GM12878 (cell line): ENCODE measurements at regions not wholly inside any gene's neighbourhood (a gene's known extent, or its start where the extent isn't known, plus 50 kb on each side); places are given as distances from the start of the nearest gene placed in this dataset.

Source experiments
- ATAC-seq: fragments of 200-7000 bp; cut with Tn5 transposase; 3 replicates; pipeline ENCODE4 v1.9.1; 2020; ENCODE audit warnings: mild to moderate bottlenecking, moderate library complexity
- BruUV-seq: library from RNA; stranded (reverse); fragments of 400-500 nt; replicated peaks from 2 replicates; lab custom pipeline; 2021; lab: Mats Ljungman, UMichigan
- CTCF ChIA-PET: fragments of 300-600 bp; sonication (Branson Sonifier 250); formaldehyde crosslinking; extraction: SDS; loops from one replicate; lab custom pipeline; 2021; ENCODE audit warnings: inconsistent platforms; lab: Yijun Ruan, JAX
- POLR2A ChIA-PET: fragments of 350-600 bp; formaldehyde crosslinking; extraction: SDS; loops from one replicate; lab custom pipeline; 2021; ENCODE audit warnings: inconsistent platforms; lab: Charles Lee
- RAD21 ChIA-PET: fragments of 300-600 bp; sonication (Branson Sonifier 250); formaldehyde crosslinking; loops from one replicate; lab custom pipeline; 2023; ENCODE audit warnings: antibody characterized with exemption; ENCODE audit not compliant: unreplicated experiment; lab: Charles Lee
- SMC1A ChIA-PET: fragments of 300-600 bp; sonication (Branson Sonifier 250); formaldehyde crosslinking; loops from one replicate; lab custom pipeline; 2023; ENCODE audit not compliant: unreplicated experiment, uncharacterized antibody; lab: Charles Lee
- DNase-seq: peaks from one replicate; pipeline ENCODE4 v3.0.0-alpha.2; 2011; ENCODE audit warnings: low read depth, low spot score
- FAIRE-seq: peaks from 3 replicates; lab custom pipeline; 2011; peaks lifted over from hg19 to GRCh38; lab: Jason Lieb, UNC
- H2AFZ ChIP-seq: 2 replicates; pipeline ENCODE4 v1.6.0; 2011; ENCODE audit warnings: low read depth, low read length, control low read depth; ENCODE audit not compliant: control insufficient read depth
- H3K27ac ChIP-seq: 2 replicates; pipeline ENCODE4 v1.5.1; 2011; ENCODE audit warnings: control low read depth; ENCODE audit not compliant: control insufficient read depth, insufficient read depth
- H3K27me3 ChIP-seq, 2 experiments: replicated peaks in 1 of 2; 2 replicates each; pipeline versions ENCODE4 v1.6.0 to v1.6.1; 2011; ENCODE audit warnings: low read length in 1 of 2; ENCODE audit not compliant: control insufficient read depth in 2 of 2, insufficient read depth in 2 of 2
- H3K36me3 ChIP-seq, 2 experiments: 2 replicates each; pipeline ENCODE4 v1.5.1; 2011; ENCODE audit warnings: low read length in 1 of 2; ENCODE audit not compliant: control insufficient read depth in 2 of 2, insufficient read depth in 2 of 2
- H3K4me1 ChIP-seq: 2 replicates; pipeline ENCODE4 v1.6.1; 2011; ENCODE audit warnings: mild to moderate bottlenecking, low read length, moderate library complexity, mixed read lengths; ENCODE audit not compliant: control insufficient read depth, insufficient read depth
- H3K4me2 ChIP-seq: 2 replicates; pipeline ENCODE4 v1.6.0; 2011; ENCODE audit warnings: control low read depth; ENCODE audit not compliant: control insufficient read depth, insufficient read depth
- H3K4me3 ChIP-seq: fragments of 200-600 bp; sonication (generic); 2 replicates; pipeline ENCODE4 v1.5.1; 2016
- H3K79me2 ChIP-seq: 2 replicates; pipeline ENCODE4 v1.6.0; 2011; ENCODE audit warnings: low read length; ENCODE audit not compliant: control insufficient read depth, insufficient read depth
- H3K9ac ChIP-seq: 2 replicates; pipeline ENCODE4 v1.8.0; 2011; ENCODE audit warnings: low read length, control low read depth, mixed read lengths; ENCODE audit not compliant: control insufficient read depth, insufficient read depth
- H3K9me3 ChIP-seq: replicated peaks from 3 replicates; pipeline ENCODE4 v1.5.1; 2011; ENCODE audit warnings: mild to moderate bottlenecking, low read length; ENCODE audit not compliant: control insufficient read depth, insufficient read depth
- H4K20me1 ChIP-seq: 2 replicates; pipeline ENCODE4 v1.6.0; 2011; ENCODE audit not compliant: control insufficient read depth, insufficient read depth
- CHD1 ChIP-seq: IDR thresholded peaks from 2 replicates; pipeline ENCODE4 v1.6.1; 2012; ENCODE audit warnings: low read depth, low read length, improper control_type of control experiment
- NFYB ChIP-seq: IDR thresholded peaks from 2 replicates; pipeline ENCODE4 v1.6.1; 2011; ENCODE audit warnings: low read depth, mild to moderate bottlenecking, low read length, improper control_type of control experiment, moderate library complexity; ENCODE audit not compliant: insufficient read depth
- NR2C1 ChIP-seq: fragments of 450-650 bp; IDR thresholded peaks from 2 replicates; pipeline ENCODE4 v1.6.1; 2017; ENCODE audit warnings: antibody characterized with exemption, mild to moderate bottlenecking, moderate library complexity
- RB1 ChIP-seq: fragments of 450-650 bp; formaldehyde crosslinking; IDR thresholded peaks from 2 replicates; pipeline ENCODE4 v1.6.1; 2017; ENCODE audit warnings: mild to moderate bottlenecking, borderline replicate concordance
- RBBP5 ChIP-seq: fragments of 200-600 bp; sonication (generic); conservative IDR thresholded peaks from 2 replicates; pipeline ENCODE4 v1.6.1; 2016
- SMC3 ChIP-seq: IDR thresholded peaks from 2 replicates; pipeline ENCODE4 v1.6.1; 2011; ENCODE audit warnings: low read length, improper control_type of control experiment, borderline replicate concordance
- SRF ChIP-seq, 2 experiments: IDR thresholded peaks; 2 replicates each; pipeline ENCODE4 v1.6.1; 2011; ENCODE audit warnings: low read depth in 2 of 2, low read length in 2 of 2, mild to moderate bottlenecking in 1 of 2, moderate library complexity in 1 of 2
- STAT3 ChIP-seq: IDR thresholded peaks from 2 replicates; pipeline ENCODE4 v1.6.1; 2011; ENCODE audit warnings: low read depth, low read length, improper control_type of control experiment
- ZNF274 ChIP-seq: IDR thresholded peaks from one replicate; pipeline ENCODE4 v1.8.0; 2011; ENCODE audit not compliant: insufficient read length, insufficient read depth
- WGBS: methylation state at CpG from one replicate; pipeline ENCODE4 v1.1.6; 2016; ENCODE audit warnings: low lambda C conversion rate; ENCODE audit not compliant: insufficient replicate concordance, insufficient coverage; ENCODE audit errors: missing lambda C conversion rate; 5-methylcytosine and 5-hydroxymethylcytosine counted together
- in situ Hi-C: fragments of 300-500 bp; cut with MboI; formaldehyde crosslinking; loops from 9 replicates; pipeline ENCODE4 v1.14.3; 2018; ENCODE audit warnings: mixed read lengths
- intact Hi-C: fragments of 100-400 bp; cut with micrococcal nuclease; formaldehyde crosslinking; loops from one replicate; pipeline ENCODE4 v1.14.2; 2022; ENCODE audit not compliant: unreplicated experiment
- TF ChIP-seq, protein P1 (sequence below): IDR thresholded peaks from 2 replicates; pipeline ENCODE4 v1.6.1; 2011; ENCODE audit warnings: mild to moderate bottlenecking, low read depth, low read length, moderate library complexity; ENCODE audit not compliant: insufficient replicate concordance
- TF ChIP-seq, protein P2 (sequence below): IDR thresholded peaks from 2 replicates; pipeline ENCODE4 v1.6.1; 2011; ENCODE audit warnings: borderline replicate concordance, low read depth, mild to moderate bottlenecking, moderate library complexity, low read length; ENCODE audit not compliant: insufficient read depth, poor library complexity, severe bottlenecking
- TF ChIP-seq, protein P3 (sequence below): fragments of 450-650 bp; IDR thresholded peaks from 2 replicates; pipeline ENCODE4 v1.6.1; 2014; ENCODE audit warnings: mild to moderate bottlenecking
- TF ChIP-seq, protein P4 (sequence below): IDR thresholded peaks from 2 replicates; pipeline ENCODE4 v1.6.1; 2012; ENCODE audit warnings: low read depth, low read length, improper control_type of control experiment
- TF ChIP-seq, protein P5 (sequence below), 3 experiments: IDR thresholded peaks in 2 of 3; conservative IDR thresholded peaks in 1 of 3; 2 replicates each; pipeline ENCODE4 v1.5.1; 2011; ENCODE audit warnings: low read depth in 3 of 3, low read length in 3 of 3, mild to moderate bottlenecking in 3 of 3, control low read depth in 2 of 3, moderate library complexity in 2 of 3, inconsistent platforms in 1 of 3, mixed read lengths in 1 of 3; ENCODE audit not compliant: control insufficient read depth in 2 of 3, insufficient read depth in 1 of 3; ENCODE audit errors: extremely low read depth in 1 of 3

DNA sequence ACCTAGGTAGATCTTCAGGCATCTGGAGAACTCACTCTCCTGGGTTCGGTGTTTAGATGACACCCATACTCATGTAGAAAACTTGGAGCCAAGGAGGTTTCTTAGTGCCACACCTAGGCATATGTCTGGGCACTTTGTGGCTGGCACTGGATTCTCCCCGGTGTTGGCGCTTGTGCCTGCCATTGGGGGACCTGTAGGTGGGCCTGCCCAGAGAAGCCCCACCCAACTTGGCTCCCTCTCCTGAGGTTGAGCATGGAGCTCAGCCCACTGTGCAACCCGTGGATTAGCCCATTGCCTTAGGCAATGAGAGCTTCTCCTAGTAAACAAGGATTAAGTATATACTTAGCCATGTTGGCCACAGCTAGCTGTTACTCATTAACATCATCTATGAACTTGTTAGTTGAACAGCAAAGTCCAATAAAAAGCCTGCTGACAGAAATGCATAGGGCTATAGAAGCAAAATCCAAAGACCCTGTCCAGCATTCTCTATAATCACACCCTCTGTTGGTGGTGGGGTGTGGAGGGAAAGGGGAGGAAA lies 335.5 kb upstream of the CHORDC1 start (continued):
- TF ChIP-seq, protein P1, sequence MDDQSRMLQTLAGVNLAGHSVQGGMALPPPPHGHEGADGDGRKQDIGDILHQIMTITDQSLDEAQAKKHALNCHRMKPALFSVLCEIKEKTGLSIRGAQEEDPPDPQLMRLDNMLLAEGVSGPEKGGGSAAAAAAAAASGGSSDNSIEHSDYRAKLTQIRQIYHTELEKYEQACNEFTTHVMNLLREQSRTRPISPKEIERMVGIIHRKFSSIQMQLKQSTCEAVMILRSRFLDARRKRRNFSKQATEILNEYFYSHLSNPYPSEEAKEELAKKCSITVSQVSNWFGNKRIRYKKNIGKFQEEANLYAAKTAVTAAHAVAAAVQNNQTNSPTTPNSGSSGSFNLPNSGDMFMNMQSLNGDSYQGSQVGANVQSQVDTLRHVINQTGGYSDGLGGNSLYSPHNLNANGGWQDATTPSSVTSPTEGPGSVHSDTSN = no peak

DNA sequence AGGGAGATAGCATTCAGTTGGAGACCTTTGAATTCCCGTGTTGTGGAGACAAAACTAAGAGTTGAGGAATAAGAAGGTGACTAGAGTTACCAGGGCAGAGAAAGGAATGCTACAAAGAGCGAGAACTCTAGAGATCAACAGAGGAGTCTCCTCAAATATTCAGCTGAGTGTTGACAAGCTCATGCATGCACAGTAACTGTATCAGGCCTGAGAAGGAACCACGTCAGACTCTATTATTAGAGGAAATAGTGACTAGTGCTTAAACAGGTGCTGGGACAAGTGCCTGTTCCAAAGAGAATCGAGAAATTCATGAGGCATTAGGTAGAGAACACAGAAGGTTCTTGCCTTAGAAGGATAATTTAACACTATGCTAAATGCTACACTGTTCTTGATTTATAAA lies 333.8 kb upstream of the CHORDC1 start:
- no peaks in the 10 kb centered on the region for H3K27me3 ChIP-seq
- CTCF ChIA-PET = interaction anchor here (1.0 kb wide), 1 partner anchor 9 kb away, joined by 3 read pairs; no protein-coding TSS in a partner anchor
- no peak for DNase-seq
- peak; percentile 47; the same call in 2 of the 3 replicates for ATAC-seq
- no peaks in the 10 kb centered on the region for H3K79me2 ChIP-seq
- RAD21 ChIA-PET = interaction anchor here (1.3 to 1.8 kb wide), 2 partner anchors 33 to 43 kb away, joined by 5 to 6 read pairs; no protein-coding TSS in a partner anchor
- BruUV-seq = no TSS peak
- H3K9ac ChIP-seq = no peak overlapping the region
- POLR2A ChIA-PET = no interaction called here
- intact Hi-C loops (no loop called here), in situ Hi-C loops (no loop called here)
- SMC1A ChIA-PET = interaction anchor here (0.7 to 1.2 kb wide), 4 partner anchors 10 to 394 kb away, joined by 3 to 4 read pairs (median 3); no protein-coding TSS in a partner anchor
- no peak for FAIRE-seq
- H3K4me1 ChIP-seq = no peaks in the 10 kb centered on the region
- no peak overlapping the region for H3K4me2 ChIP-seq
- no peaks in the 10 kb centered on the region for H3K36me3 ChIP-seq
- no peaks in the 10 kb centered on the region for H4K20me1 ChIP-seq
- no peaks in the 10 kb centered on the region for H3K9me3 ChIP-seq
- H2AFZ ChIP-seq = no peak overlapping the region
- no peak overlapping the region for H3K27ac ChIP-seq
- WGBS = 0% methylated on average over 4 of the region's 4 CpGs
- H3K4me3 ChIP-seq = no peak overlapping the region
- TF ChIP-seq SRF (IDR thresholded peaks at IDR 0.05; ENCODE audit: low read depth in 2 of 2, low read length in 2 of 2) (no peak), RB1 (no peak), RBBP5 (no peak), ZNF274 (no peak), SMC3 (no peak), STAT3 (no peak), NFYB (no peak), NR2C1 (no peak), CHD1 (no peak)
- TF ChIP-seq, protein P2, sequence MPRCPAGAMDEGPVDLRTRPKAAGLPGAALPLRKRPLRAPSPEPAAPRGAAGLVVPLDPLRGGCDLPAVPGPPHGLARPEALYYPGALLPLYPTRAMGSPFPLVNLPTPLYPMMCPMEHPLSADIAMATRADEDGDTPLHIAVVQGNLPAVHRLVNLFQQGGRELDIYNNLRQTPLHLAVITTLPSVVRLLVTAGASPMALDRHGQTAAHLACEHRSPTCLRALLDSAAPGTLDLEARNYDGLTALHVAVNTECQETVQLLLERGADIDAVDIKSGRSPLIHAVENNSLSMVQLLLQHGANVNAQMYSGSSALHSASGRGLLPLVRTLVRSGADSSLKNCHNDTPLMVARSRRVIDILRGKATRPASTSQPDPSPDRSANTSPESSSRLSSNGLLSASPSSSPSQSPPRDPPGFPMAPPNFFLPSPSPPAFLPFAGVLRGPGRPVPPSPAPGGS = no peak
- TF ChIP-seq, protein P3, sequence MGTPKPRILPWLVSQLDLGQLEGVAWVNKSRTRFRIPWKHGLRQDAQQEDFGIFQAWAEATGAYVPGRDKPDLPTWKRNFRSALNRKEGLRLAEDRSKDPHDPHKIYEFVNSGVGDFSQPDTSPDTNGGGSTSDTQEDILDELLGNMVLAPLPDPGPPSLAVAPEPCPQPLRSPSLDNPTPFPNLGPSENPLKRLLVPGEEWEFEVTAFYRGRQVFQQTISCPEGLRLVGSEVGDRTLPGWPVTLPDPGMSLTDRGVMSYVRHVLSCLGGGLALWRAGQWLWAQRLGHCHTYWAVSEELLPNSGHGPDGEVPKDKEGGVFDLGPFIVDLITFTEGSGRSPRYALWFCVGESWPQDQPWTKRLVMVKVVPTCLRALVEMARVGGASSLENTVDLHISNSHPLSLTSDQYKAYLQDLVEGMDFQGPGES = no peak
- TF ChIP-seq, protein P4, sequence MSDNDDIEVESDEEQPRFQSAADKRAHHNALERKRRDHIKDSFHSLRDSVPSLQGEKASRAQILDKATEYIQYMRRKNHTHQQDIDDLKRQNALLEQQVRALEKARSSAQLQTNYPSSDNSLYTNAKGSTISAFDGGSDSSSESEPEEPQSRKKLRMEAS = no peak
- TF ChIP-seq, protein P5, sequence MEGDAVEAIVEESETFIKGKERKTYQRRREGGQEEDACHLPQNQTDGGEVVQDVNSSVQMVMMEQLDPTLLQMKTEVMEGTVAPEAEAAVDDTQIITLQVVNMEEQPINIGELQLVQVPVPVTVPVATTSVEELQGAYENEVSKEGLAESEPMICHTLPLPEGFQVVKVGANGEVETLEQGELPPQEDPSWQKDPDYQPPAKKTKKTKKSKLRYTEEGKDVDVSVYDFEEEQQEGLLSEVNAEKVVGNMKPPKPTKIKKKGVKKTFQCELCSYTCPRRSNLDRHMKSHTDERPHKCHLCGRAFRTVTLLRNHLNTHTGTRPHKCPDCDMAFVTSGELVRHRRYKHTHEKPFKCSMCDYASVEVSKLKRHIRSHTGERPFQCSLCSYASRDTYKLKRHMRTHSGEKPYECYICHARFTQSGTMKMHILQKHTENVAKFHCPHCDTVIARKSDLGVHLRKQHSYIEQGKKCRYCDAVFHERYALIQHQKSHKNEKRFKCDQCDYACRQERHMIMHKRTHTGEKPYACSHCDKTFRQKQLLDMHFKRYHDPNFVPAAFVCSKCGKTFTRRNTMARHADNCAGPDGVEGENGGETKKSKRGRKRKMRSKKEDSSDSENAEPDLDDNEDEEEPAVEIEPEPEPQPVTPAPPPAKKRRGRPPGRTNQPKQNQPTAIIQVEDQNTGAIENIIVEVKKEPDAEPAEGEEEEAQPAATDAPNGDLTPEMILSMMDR (IDR thresholded peaks at IDR 0.05 in 2 of 3, conservative IDR thresholded peaks at IDR 0.05 in 1 of 3; ENCODE audit: control insufficient read depth in 2 of 3, extremely low read depth in 1 of 3, insufficient read depth in 1 of 3, low read depth in 3 of 3, low read length in 3 of 3) = no peak
